ENCODE measurements at regions not wholly inside any gene's neighbourhood (a gene's known extent, or its start where the extent isn't known, plus 50 kb on each side); places are given as distances from the start of the nearest gene placed in this dataset.

GRCh38 chr3:187812496-187812895, 67.2 kb upstream of the BCL6 start:
- TF ChIP-seq CTCF (IDR thresholded peaks at IDR 0.05) (no peak), RAD21 (IDR thresholded peaks at IDR 0.05; ENCODE audit: low read length) (no peak), EP300 (IDR thresholded peaks at IDR 0.05; ENCODE audit: borderline replicate concordance in 1 of 2, low read depth in 1 of 2, low read length in 1 of 2) (no peak), FOXM1 (IDR thresholded peaks at IDR 0.05; ENCODE audit: low read depth) (no peak), YY1 (IDR thresholded peaks at IDR 0.05; ENCODE audit: low read depth) (no peak), PBX3 (IDR thresholded peaks at IDR 0.05) (no peak), REST (IDR thresholded peaks at IDR 0.05; ENCODE audit: low read depth, low read length) (no peak), TEAD4 (IDR thresholded peaks at IDR 0.05; ENCODE audit: borderline replicate concordance, insufficient read depth) (no peak), CHD2 (IDR thresholded peaks at IDR 0.05; ENCODE audit: low read length, partially characterized antibody) (no peak), NRF1 (IDR thresholded peaks at IDR 0.05; ENCODE audit: low read depth, low read length) (no peak), IRF3 (IDR thresholded peaks at IDR 0.05; ENCODE audit: low read depth, low read length) (no peak), GABPA (IDR thresholded peaks at IDR 0.05; ENCODE audit: low read depth) (no peak), RFX5 (IDR thresholded peaks at IDR 0.05; ENCODE audit: low read length) (no peak)

Data from SK-N-SH (cell line).